Neural cell (in vitro differentiated cells): ENCODE measurements at regions not wholly inside any gene's neighbourhood (a gene's known extent, or its start where the extent isn't known, plus 50 kb on each side); places are given as distances from the start of the nearest gene placed in this dataset.

Source experiments
- CTCF ChIP-seq: fragments of 450-650 bp; IDR thresholded peaks from 2 replicates; pipeline ENCODE4 v1.5.1; 2014; ENCODE audit warnings: antibody characterized with exemption, mild to moderate bottlenecking, moderate library complexity; ENCODE audit not compliant: poor library complexity, severe bottlenecking
- EP300 ChIP-seq: fragments of 450-650 bp; conservative IDR thresholded peaks from 2 replicates; pipeline ENCODE4 v1.6.1; 2014; ENCODE audit warnings: antibody characterized with exemption, mild to moderate bottlenecking, moderate library complexity; ENCODE audit not compliant: poor library complexity, severe bottlenecking
- EZH2 ChIP-seq: fragments of 200-600, 300-800 bp; shearing (Covaris generic), sonication (generic); IDR thresholded peaks from 2 replicates; pipeline ENCODE4 v1.6.1; 2014; ENCODE audit warnings: antibody characterized with exemption, low read length, borderline replicate concordance, mild to moderate bottlenecking; ENCODE audit not compliant: insufficient read depth, poor library complexity, severe bottlenecking
- MXI1 ChIP-seq: fragments of 450-650 bp; conservative IDR thresholded peaks from 2 replicates; pipeline ENCODE4 v1.6.1; 2014; ENCODE audit warnings: antibody characterized with exemption, mild to moderate bottlenecking; ENCODE audit not compliant: poor library complexity, severe bottlenecking
- POLR2AphosphoS5 ChIP-seq: IDR thresholded peaks from 2 replicates; pipeline ENCODE4 v1.6.1; 2012
- REST ChIP-seq: IDR thresholded peaks from 2 replicates; pipeline ENCODE4 v1.6.1; 2012; ENCODE audit warnings: borderline replicate concordance
- SMC3 ChIP-seq: fragments of 450-650 bp; conservative IDR thresholded peaks from 2 replicates; pipeline ENCODE4 v1.6.1; 2014; ENCODE audit warnings: antibody characterized with exemption, mild to moderate bottlenecking, moderate library complexity; ENCODE audit not compliant: poor library complexity

- TF ChIP-seq REST (no peak), CTCF (no peak), MXI1 (no peak), EP300 (no peak), EZH2 (no peak), POLR2AphosphoS5 (no peak), SMC3 (no peak)
These were observed 735.6 kb downstream of the BRD1 start for GRCh38 chr22:49091917-49092545.
